Tibial nerve (tissue), 4 donors: ENCODE measurements at regions not wholly inside any gene's neighbourhood (a gene's known extent, or its start where the extent isn't known, plus 50 kb on each side); places are given as distances from the start of the nearest gene placed in this dataset. TPM values are rescaled to one million over a fixed set of nuclear protein-coding genes. Genes with fewer than 3 reads are reported as not detected.

Experiments
- DNase-seq, 2 donors: peaks; one replicate each; pipeline ENCODE4 v3.0.0-alpha.2; 2019; ENCODE audit warnings: low spot score in 2 of 2
- H3K27ac ChIP-seq, 4 donors: fragments of 200-600 bp; sonication (generic) in 3 of 4; one replicate each; pipeline ENCODE4 v1.5.1; 2017 to 2019; ENCODE audit warnings: mild to moderate bottlenecking in 1 of 4
- H3K27me3 ChIP-seq, 2 donors: fragments of 200-600 bp; sonication (generic) in 1 of 2; one replicate each; pipeline versions ENCODE4 v1.5.1 to v1.6.0; 2017 to 2019
- H3K36me3 ChIP-seq, 3 donors: fragments of 200-600 bp; sonication (generic); one replicate each; pipeline ENCODE4 v1.5.1; 2018 to 2019
- H3K4me1 ChIP-seq, 4 donors: fragments of 200-600 bp; sonication (generic) in 3 of 4; one replicate each; pipeline ENCODE4 v1.5.1; 2017 to 2019
- H3K4me3 ChIP-seq, 4 donors: fragments of 200-600 bp; sonication (generic) in 3 of 4; one replicate each; pipeline ENCODE4 v1.5.1; 2017 to 2019; ENCODE audit warnings: mild to moderate bottlenecking in 1 of 4, moderate library complexity in 1 of 4
- H3K9me3 ChIP-seq, 4 donors: fragments of 200-600 bp; sonication (generic) in 3 of 4; one replicate each; pipeline ENCODE4 v1.5.1; 2017 to 2019
- EP300 ChIP-seq, 2 donors: sonication (generic); formaldehyde crosslinking; IDR thresholded peaks; one replicate each; pipeline ENCODE4 v1.6.1; 2017; ENCODE audit warnings: antibody characterized with exemption in 2 of 2, mild to moderate bottlenecking in 1 of 2
- POLR2A ChIP-seq, 2 donors: fragments of 450-650 bp; IDR thresholded peaks; one replicate each; pipeline ENCODE4 v1.6.1; 2017; ENCODE audit warnings: antibody characterized with exemption in 2 of 2, mild to moderate bottlenecking in 2 of 2, moderate library complexity in 2 of 2
- WGBS, 2 donors: methylation state at CpG; one replicate each; pipeline ENCODE4 v1.1.5; 2018; 5-methylcytosine and 5-hydroxymethylcytosine counted together
- small RNA-seq: library from RNA; depleted of rRNA; stranded (forward); fragments of <200 nt; gene quantifications from one replicate; pipeline ENCODE3, GENCODE V24; 2016
- TF ChIP-seq, protein P1 (sequence below), 5 experiments: fragments of 200-600 bp in 3 of 5; fragments of 450-650 bp in 2 of 5; sonication (generic) in 3 of 5; IDR thresholded peaks; one replicate each; pipeline ENCODE4 v1.5.1; 2016 to 2019; ENCODE audit warnings: antibody characterized with exemption in 5 of 5, mild to moderate bottlenecking in 3 of 5, moderate library complexity in 2 of 5

GRCh38 chr20:17168026-17168612 is 58.7 kb upstream of the PCSK2 start:
- WGBS, 2 donors: 50 to 72% methylated on average over 4 of the region's 4 CpGs
- H3K4me3 ChIP-seq: no peak overlapping the region
- no peak for DNase-seq
- H3K27me3 ChIP-seq: no peaks in the 10 kb centered on the region
- H3K4me1 ChIP-seq: no peaks in the 10 kb centered on the region
- H3K27ac ChIP-seq: no peak overlapping the region
- H3K9me3 ChIP-seq: no peaks in the 10 kb centered on the region
- TF ChIP-seq, protein P1, sequence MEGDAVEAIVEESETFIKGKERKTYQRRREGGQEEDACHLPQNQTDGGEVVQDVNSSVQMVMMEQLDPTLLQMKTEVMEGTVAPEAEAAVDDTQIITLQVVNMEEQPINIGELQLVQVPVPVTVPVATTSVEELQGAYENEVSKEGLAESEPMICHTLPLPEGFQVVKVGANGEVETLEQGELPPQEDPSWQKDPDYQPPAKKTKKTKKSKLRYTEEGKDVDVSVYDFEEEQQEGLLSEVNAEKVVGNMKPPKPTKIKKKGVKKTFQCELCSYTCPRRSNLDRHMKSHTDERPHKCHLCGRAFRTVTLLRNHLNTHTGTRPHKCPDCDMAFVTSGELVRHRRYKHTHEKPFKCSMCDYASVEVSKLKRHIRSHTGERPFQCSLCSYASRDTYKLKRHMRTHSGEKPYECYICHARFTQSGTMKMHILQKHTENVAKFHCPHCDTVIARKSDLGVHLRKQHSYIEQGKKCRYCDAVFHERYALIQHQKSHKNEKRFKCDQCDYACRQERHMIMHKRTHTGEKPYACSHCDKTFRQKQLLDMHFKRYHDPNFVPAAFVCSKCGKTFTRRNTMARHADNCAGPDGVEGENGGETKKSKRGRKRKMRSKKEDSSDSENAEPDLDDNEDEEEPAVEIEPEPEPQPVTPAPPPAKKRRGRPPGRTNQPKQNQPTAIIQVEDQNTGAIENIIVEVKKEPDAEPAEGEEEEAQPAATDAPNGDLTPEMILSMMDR (IDR thresholded peaks at IDR 0.05): no peak
- TF ChIP-seq EP300 (IDR thresholded peaks at IDR 0.05) (no peak), POLR2A (IDR thresholded peaks at IDR 0.05) (no peak)
- H3K36me3 ChIP-seq: no peaks in the 10 kb centered on the region

DNA sequence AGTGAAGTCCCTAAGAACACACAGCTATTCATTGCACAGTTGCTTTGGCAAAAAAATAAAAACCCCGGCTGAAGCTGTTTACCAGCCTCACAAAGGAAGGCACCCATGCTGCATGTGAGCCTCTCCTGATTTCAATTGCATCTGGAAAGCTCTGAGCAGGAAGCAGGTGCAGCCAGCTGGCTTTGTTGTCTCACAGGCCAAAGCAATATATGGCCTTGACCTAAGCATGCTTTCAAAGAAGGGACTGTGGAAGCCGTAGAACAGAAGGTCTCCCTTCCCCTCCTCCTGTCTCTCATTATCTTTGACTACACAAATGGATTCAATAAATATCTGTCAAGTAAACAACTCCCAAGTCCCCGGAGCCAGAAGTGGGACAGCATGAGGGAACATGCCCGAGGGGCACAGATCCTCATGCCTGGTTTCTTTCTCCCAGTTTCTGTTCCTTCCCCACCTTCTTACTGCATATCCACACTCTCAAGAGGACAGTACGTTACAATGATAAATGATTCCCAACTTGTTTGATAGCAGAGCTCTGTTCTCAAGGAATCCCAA is 57.2 kb upstream of the PCSK2 start:
- 26 to 29% methylated on average over 5 of the region's 5 CpGs for WGBS, 2 donors
- H3K27ac ChIP-seq: no peak overlapping the region
- no peak for TF ChIP-seq EP300 (IDR thresholded peaks at IDR 0.05)
- no peak for TF ChIP-seq POLR2A (IDR thresholded peaks at IDR 0.05)
- TF ChIP-seq, protein P1 (IDR thresholded peaks at IDR 0.05): no peak
- no peaks in the 10 kb centered on the region for H3K27me3 ChIP-seq
- no peaks in the 10 kb centered on the region for H3K36me3 ChIP-seq
- no peak overlapping the region for H3K4me3 ChIP-seq
- no peaks in the 10 kb centered on the region for H3K9me3 ChIP-seq
- DNase-seq: no peak
- no peaks in the 10 kb centered on the region for H3K4me1 ChIP-seq

- no peaks in the 10 kb centered on the region for H3K9me3 ChIP-seq
- 64 to 66% methylated on average over 3 of the region's 3 CpGs for WGBS, 2 donors
- no peak overlapping the region for H3K4me3 ChIP-seq
- no peaks in the 10 kb centered on the region for H3K36me3 ChIP-seq
- no peaks in the 10 kb centered on the region for H3K4me1 ChIP-seq
- TF ChIP-seq EP300 (IDR thresholded peaks at IDR 0.05): no peak
- TF ChIP-seq POLR2A (IDR thresholded peaks at IDR 0.05): no peak
- TF ChIP-seq, protein P1 (IDR thresholded peaks at IDR 0.05): no peak
- no peak overlapping the region for H3K27ac ChIP-seq
- no peak for DNase-seq
- no peaks in the 10 kb centered on the region for H3K27me3 ChIP-seq
Observed at GRCh38 chr20:17171746-17172280, 55.0 kb upstream of the PCSK2 start.

DNA sequence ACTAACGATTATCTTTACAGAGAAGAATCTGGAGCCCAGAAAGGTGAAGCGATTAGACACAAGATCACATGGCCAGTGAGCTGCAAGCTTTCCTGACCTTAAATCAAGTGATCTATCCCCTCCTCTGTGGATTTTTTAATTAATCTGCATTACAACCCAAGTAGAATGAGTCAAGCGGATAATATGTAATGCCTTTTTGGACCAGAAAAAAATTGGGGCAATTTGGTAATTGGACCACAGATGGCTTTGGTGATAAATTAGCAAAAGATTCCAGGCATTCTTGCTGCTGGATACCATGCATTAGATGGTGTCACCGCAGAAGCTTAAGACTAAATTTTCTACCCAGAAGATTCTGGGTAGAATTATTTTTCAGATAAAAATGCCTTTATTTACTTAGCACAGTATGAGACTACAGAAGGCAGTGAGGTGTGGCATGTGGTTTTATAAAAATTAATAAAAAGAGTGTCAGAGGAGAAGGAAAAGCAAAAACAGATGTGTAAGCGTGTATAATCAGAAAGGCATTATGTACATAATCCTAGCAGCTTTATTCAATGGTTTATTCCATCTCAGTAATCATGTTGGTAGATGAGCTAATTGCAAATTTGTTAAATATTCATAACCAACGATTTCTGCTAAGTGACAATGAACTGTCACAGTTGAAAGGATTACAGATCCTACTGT is 53.9 kb upstream of the PCSK2 start:
- TF ChIP-seq EP300 (IDR thresholded peaks at IDR 0.05): no peak
- TF ChIP-seq, protein P1 (IDR thresholded peaks at IDR 0.05): no peak
- TF ChIP-seq POLR2A (IDR thresholded peaks at IDR 0.05): no peak
- WGBS, 2 donors: 62 to 67% methylated on average over 6 of the region's 6 CpGs

More for the DNA sequence above, 53.9 kb upstream of the PCSK2 start:
- H3K4me3 ChIP-seq: no peak overlapping the region
- DNase-seq: no peak
- H3K27me3 ChIP-seq: no peaks in the 10 kb centered on the region
- no peak overlapping the region for H3K27ac ChIP-seq
- no peaks in the 10 kb centered on the region for H3K36me3 ChIP-seq
- H3K4me1 ChIP-seq: no peaks in the 10 kb centered on the region
- no peaks in the 10 kb centered on the region for H3K9me3 ChIP-seq

Small RNA genes in the stretch of these regions (small RNA-seq; reads per million reads assigned to genes)
- not detected for gene RF00012
